SK-N-SH treated with all-trans-retinoic acid at 6 μM for 48 hours (cell line): ENCODE measurements at regions not wholly inside any gene's neighbourhood (a gene's known extent, or its start where the extent isn't known, plus 50 kb on each side); places are given as distances from the start of the nearest gene placed in this dataset.

Experiments used
- CREB5 ChIP-seq: fragments of 250-450 bp; sonication (Bioruptor Pico); IDR thresholded peaks from 2 replicates; pipeline ENCODE4 v1.5.1; 2020; ENCODE audit warnings: low read depth, mild to moderate bottlenecking, moderate library complexity
- PATZ1 ChIP-seq: fragments of 250-450 bp; sonication (Bioruptor Pico); IDR thresholded peaks from 2 replicates; pipeline ENCODE4 v1.8.0; 2020; ENCODE audit warnings: mild to moderate bottlenecking, moderate library complexity, borderline replicate concordance
- ZFP3 ChIP-seq: fragments of 250-450 bp; sonication (Bioruptor Pico); IDR thresholded peaks from 2 replicates; pipeline ENCODE4 v1.5.0; 2020; ENCODE audit warnings: mild to moderate bottlenecking, moderate library complexity

DNA sequence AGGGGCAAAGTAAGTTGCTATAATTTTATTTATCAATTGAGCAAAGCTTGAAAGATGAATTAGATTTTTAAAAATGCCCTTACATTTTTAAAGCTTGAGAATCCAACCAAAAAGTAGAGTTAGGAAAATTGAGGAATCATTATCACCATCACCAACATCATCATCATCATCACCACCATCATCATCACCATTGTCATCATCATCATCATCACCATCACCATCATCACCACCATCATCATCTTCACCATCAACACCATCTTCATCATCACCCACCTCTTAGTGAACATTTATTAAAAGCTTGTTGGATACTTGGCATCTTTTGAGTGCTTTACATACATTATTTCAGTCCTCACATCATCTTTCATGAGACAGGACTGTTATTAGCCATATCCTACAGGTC is 504.4 kb upstream of the TNP1 start:
- TF ChIP-seq ZFP3 (CRISPR knock-in tag) (no peak), PATZ1 (no peak), CREB5 (CRISPR knock-in tag) (no peak)
